HG03442 (cell line): ENCODE measurements at regions not wholly inside any gene's neighbourhood (a gene's known extent, or its start where the extent isn't known, plus 50 kb on each side); places are given as distances from the start of the nearest gene placed in this dataset.

ENCODE experiments used
- ATAC-seq: cut with Tn5 transposase; IDR thresholded peaks from one replicate; pipeline ENCODE4 v1.9.1; 2021; ENCODE audit warnings: mild to moderate bottlenecking, moderate library complexity; ENCODE audit not compliant: unreplicated experiment

- no peak for ATAC-seq
Measured at GRCh38 chr17:36813357-36813756, 123.9 kb upstream of the LHX1 start.

GRCh38 chr17:36813957-36814563 lies 123.2 kb upstream of the LHX1 start:
- ATAC-seq, result no peak

- ATAC-seq, result no peak
Measured at GRCh38 chr17:36814958-36815357, 122.3 kb upstream of the LHX1 start.

- ATAC-seq, result no peak
Measured at GRCh38 chr17:36816214-36816906, 120.9 kb upstream of the LHX1 start.

GRCh38 chr17:36816907-36817288 lies 120.4 kb upstream of the LHX1 start:
- ATAC-seq, result no peak

GRCh38 chr17:36817483-36818048 lies 119.7 kb upstream of the LHX1 start:
- no peak for ATAC-seq

GRCh38 chr17:36818134-36818825 lies 119.0 kb upstream of the LHX1 start:
- ATAC-seq, result no peak

- ATAC-seq, result no peak
Measured at GRCh38 chr17:36823850-36824677, 113.2 kb upstream of the LHX1 start.

- ATAC-seq, result no peak
Measured at GRCh38 chr17:36824678-36825101, 112.6 kb upstream of the LHX1 start.

- ATAC-seq, result no peak
Measured at GRCh38 chr17:36825113-36825512, 112.2 kb upstream of the LHX1 start.

- no peak for ATAC-seq
Measured at GRCh38 chr17:36825521-36825920, 111.8 kb upstream of the LHX1 start.

GRCh38 chr17:36825951-36826350 lies 111.3 kb upstream of the LHX1 start:
- no peak for ATAC-seq

GRCh38 chr17:36827081-36827480 lies 110.2 kb upstream of the LHX1 start:
- no peak for ATAC-seq

GRCh38 chr17:36829676-36830075 lies 107.6 kb upstream of the LHX1 start:
- ATAC-seq, result no peak

- ATAC-seq, result no peak
Measured at GRCh38 chr17:36833279-36833678, 104.0 kb upstream of the LHX1 start.

GRCh38 chr17:36835036-36835435 lies 102.2 kb upstream of the LHX1 start:
- no peak for ATAC-seq

GRCh38 chr17:36837195-36837938 lies 99.9 kb upstream of the LHX1 start:
- no peak for ATAC-seq

- no peak for ATAC-seq
Measured at GRCh38 chr17:36837939-36838272, 99.4 kb upstream of the LHX1 start.

- no peak for ATAC-seq
Measured at GRCh38 chr17:36839256-36839655, 98.0 kb upstream of the LHX1 start.

- no peak for ATAC-seq
Measured at GRCh38 chr17:36840796-36841195, 96.5 kb upstream of the LHX1 start.
